NB4 (cell line): ENCODE measurements at regions not wholly inside any gene's neighbourhood (a gene's known extent, or its start where the extent isn't known, plus 50 kb on each side); places are given as distances from the start of the nearest gene placed in this dataset.

Experiments
- CTCF ChIP-seq: IDR thresholded peaks from one replicate; pipeline ENCODE4 v1.5.1; 2012; ENCODE audit warnings: low read depth, low read length
- MAX ChIP-seq: IDR thresholded peaks from 2 replicates; pipeline ENCODE4 v1.6.1; 2011; ENCODE audit warnings: low read depth, low read length
- POLR2A ChIP-seq: IDR thresholded peaks from 2 replicates; pipeline ENCODE4 v1.6.1; 2011; ENCODE audit warnings: mild to moderate bottlenecking; ENCODE audit not compliant: insufficient read length; ENCODE audit errors: extremely low read depth

GRCh38 chr2:226652983-226653765 lies 146.4 kb downstream of the IRS1 start:
- TF ChIP-seq MAX, result no peak
- no peak for TF ChIP-seq CTCF
- TF ChIP-seq POLR2A, result no peak
